A549 (cell line): ENCODE measurements at regions not wholly inside any gene's neighbourhood (a gene's known extent, or its start where the extent isn't known, plus 50 kb on each side); places are given as distances from the start of the nearest gene placed in this dataset.

Experiments
- ATAC-seq, 2 experiments: fragments of 200-7000 bp in 1 of 2; fragments of >200 bp in 1 of 2; cut with Nextera tagmentation in 1 of 2; cut with Tn5 transposase in 1 of 2; 3 replicates each; pipeline versions ENCODE4 v1.8.0 to v1.9.1; 2018 to 2020; ENCODE audit warnings: mild to moderate bottlenecking in 1 of 2, moderate library complexity in 1 of 2
- CTCF ChIA-PET: fragments of 300-600 bp; sonication (Branson Sonifier 250); formaldehyde crosslinking; extraction: SDS; loops from one replicate; lab custom pipeline; 2021; ENCODE audit warnings: antibody characterized with exemption, inconsistent platforms; lab: Yijun Ruan, JAX
- POLR2A ChIA-PET: fragments of 350-600 bp; formaldehyde crosslinking; extraction: SDS; loops from one replicate; lab custom pipeline; 2021; ENCODE audit warnings: antibody characterized with exemption, inconsistent platforms; lab: Yijun Ruan, JAX
- DNase-seq, 2 experiments: peaks; one replicate each; pipeline versions ENCODE4 v3.0.0 to v3.0.0-alpha.2; 2011 to 2016; ENCODE audit warnings: low read depth in 1 of 2, low spot score in 1 of 2
- FAIRE-seq: peaks from 2 replicates; lab custom pipeline; 2011; peaks lifted over from hg19 to GRCh38; lab: Jason Lieb, UNC
- H3K27ac ChIP-seq, 2 experiments: fragments of >200 bp; sonication (Bioruptor Twin); formaldehyde crosslinking; 3 replicates each; pipeline ENCODE4 v1.5.1; 2016 to 2017
- H3K4me1 ChIP-seq: fragments of >200 bp; sonication (Bioruptor Twin); formaldehyde crosslinking; 3 replicates; pipeline ENCODE4 v1.6.1; 2016
- H3K4me2 ChIP-seq: fragments of >200 bp; sonication (Bioruptor Twin); formaldehyde crosslinking; 3 replicates; pipeline ENCODE4 v1.6.1; 2016
- H3K4me3 ChIP-seq: fragments of >200 bp; sonication (Bioruptor Twin); formaldehyde crosslinking; 3 replicates; pipeline ENCODE4 v1.5.1; 2016
- H3K9me3 ChIP-seq: fragments of >200 bp; sonication (Bioruptor Twin); formaldehyde crosslinking; 3 replicates; pipeline ENCODE4 v1.6.1; 2016
- CBX2 ChIP-seq: fragments of 200-600 bp; sonication (generic); IDR thresholded peaks from 2 replicates; pipeline ENCODE4 v1.6.1; 2016; ENCODE audit warnings: low read depth, mild to moderate bottlenecking, borderline replicate concordance
- CEBPB ChIP-seq, 2 experiments: fragments of >200 bp in 1 of 2; sonication (Bioruptor Twin) in 1 of 2; formaldehyde crosslinking in 1 of 2; IDR thresholded peaks; 2 replicates each; pipeline ENCODE4 v1.6.1; 2012 to 2016
- CTCF ChIP-seq: fragments of >200 bp; sonication (Bioruptor Twin); formaldehyde crosslinking; IDR thresholded peaks from 3 replicates; pipeline ENCODE4 v1.5.1; 2016
- E2F6 ChIP-seq: IDR thresholded peaks from 2 replicates; pipeline ENCODE4 v1.6.1; 2012; ENCODE audit warnings: low read depth, borderline replicate concordance
- EHF ChIP-seq: fragments of 250-450 bp; sonication (Bioruptor Pico); IDR thresholded peaks from 2 replicates; pipeline ENCODE4 v1.5.0; 2020; ENCODE audit warnings: mild to moderate bottlenecking
- FOSL2 ChIP-seq, 2 experiments: fragments of 450-650 bp in 1 of 2; fragments of >200 bp in 1 of 2; sonication (Bioruptor Twin) in 1 of 2; formaldehyde crosslinking; IDR thresholded peaks; 2 replicates each; pipeline versions ENCODE4 v1.5.0 to v1.6.1; 2016 to 2020; ENCODE audit warnings: mild to moderate bottlenecking in 1 of 2, moderate library complexity in 1 of 2
- GATA3 ChIP-seq: IDR thresholded peaks from 2 replicates; pipeline ENCODE4 v1.6.1; 2012; ENCODE audit warnings: borderline replicate concordance
- HDAC2 ChIP-seq: fragments of 200-600 bp; sonication (generic); IDR thresholded peaks from 2 replicates; pipeline ENCODE4 v1.6.1; 2016
- HES2 ChIP-seq: fragments of >200 bp; sonication (Bioruptor Twin); formaldehyde crosslinking; IDR thresholded peaks from 2 replicates; pipeline ENCODE4 v1.6.1; 2016
- HMGXB4 ChIP-seq: fragments of 250-450 bp; sonication (Bioruptor Pico); IDR thresholded peaks from 2 replicates; pipeline ENCODE4 v1.5.0; 2021; ENCODE audit warnings: mild to moderate bottlenecking, moderate library complexity, borderline replicate concordance
- HOXB5 ChIP-seq: fragments of 250-450 bp; sonication (Bioruptor Pico); IDR thresholded peaks from 2 replicates; pipeline ENCODE4 v1.5.0; 2020; ENCODE audit warnings: mild to moderate bottlenecking, moderate library complexity
- JUN ChIP-seq, 2 experiments: fragments of >200 bp; sonication (Bioruptor Twin); formaldehyde crosslinking; IDR thresholded peaks; 2 replicates in 1 of 2; 3 replicates in 1 of 2; pipeline ENCODE4 v1.6.1; 2016 to 2017
- KDM1A ChIP-seq: fragments of 200-600 bp; sonication (generic); IDR thresholded peaks from 2 replicates; pipeline ENCODE4 v1.6.1; 2016; ENCODE audit warnings: low read depth, mild to moderate bottlenecking
- MYC ChIP-seq: IDR thresholded peaks from 2 replicates; pipeline ENCODE4 v1.6.1; 2012; ENCODE audit warnings: mild to moderate bottlenecking, inconsistent platforms, low read length, improper control_type of control experiment, borderline replicate concordance
- NFE2L2 ChIP-seq: fragments of 150-350 bp; conservative IDR thresholded peaks from 2 replicates; pipeline ENCODE4 v1.6.1; 2014; ENCODE audit warnings: low read length
- SMC3 ChIP-seq: fragments of >200 bp; sonication (Bioruptor Twin); formaldehyde crosslinking; IDR thresholded peaks from 3 replicates; pipeline ENCODE4 v1.6.1; 2018; ENCODE audit warnings: inconsistent platforms
- TP53 ChIP-seq: fragments of 250-450 bp; sonication (Bioruptor Pico); IDR thresholded peaks from 2 replicates; pipeline ENCODE4 v1.5.0; 2021; ENCODE audit warnings: mild to moderate bottlenecking, moderate library complexity
- USF2 ChIP-seq: fragments of 450-650 bp; IDR thresholded peaks from 2 replicates; pipeline ENCODE4 v1.6.1; 2014; ENCODE audit warnings: antibody characterized with exemption
- ZSCAN20 ChIP-seq: fragments of 250-450 bp; sonication (Bioruptor Pico); IDR thresholded peaks from 2 replicates; pipeline ENCODE4 v1.8.0; 2022; ENCODE audit warnings: mild to moderate bottlenecking, moderate library complexity
- WGBS: methylation state at CpG from one replicate; pipeline ENCODE4 v1.1.6; 2017; ENCODE audit errors: missing lambda C conversion rate; 5-methylcytosine and 5-hydroxymethylcytosine counted together

GRCh38 chr11:130551388-130551787 is 102.9 kb downstream of the ADAMTS15 start:
- H3K4me2 ChIP-seq: no peak overlapping the region
- DNase-seq (no peak), FAIRE-seq (no peak), ATAC-seq (no peak)
- TF ChIP-seq HES2 (no peak), SMC3 (no peak), FOSL2 (IDR thresholded peaks at IDR 0.05) (no peak), FOSL2 (CRISPR knock-in tag; IDR thresholded peaks at IDR 0.05) (no peak), TP53 (CRISPR knock-in tag) (no peak), CTCF (no peak), CEBPB (IDR thresholded peaks at IDR 0.05) (no peak), ZSCAN20 (CRISPR knock-in tag) (no peak)
- ChIA-PET POLR2A (no interaction called here), CTCF (no interaction called here)
- H3K4me1 ChIP-seq: no peaks in the 10 kb centered on the region
- H3K4me3 ChIP-seq: no peak overlapping the region
- no peak overlapping the region for H3K27ac ChIP-seq
- WGBS: 81% methylated on average over 5 of the region's 5 CpGs
- no peaks in the 10 kb centered on the region for H3K9me3 ChIP-seq

GRCh38 chr11:130553306-130553705 is 104.9 kb downstream of the ADAMTS15 start:
- TF ChIP-seq NFE2L2: no peak
- TF ChIP-seq CEBPB (IDR thresholded peaks at IDR 0.05): no peak
- no peak for TF ChIP-seq E2F6
- TF ChIP-seq MYC: no peak
- TF ChIP-seq KDM1A: no peak
- TF ChIP-seq JUN (IDR thresholded peaks at IDR 0.05): no peak
- no peak for TF ChIP-seq EHF
- no peak for TF ChIP-seq ZSCAN20 (CRISPR knock-in tag)
- TF ChIP-seq GATA3: no peak
- TF ChIP-seq HMGXB4: no peak
- TF ChIP-seq CBX2: no peak
- TF ChIP-seq HOXB5 (CRISPR knock-in tag): no peak
- TF ChIP-seq CTCF: no peak
- no peak for TF ChIP-seq HDAC2
- no peak for TF ChIP-seq USF2
- no peak overlapping the region for H3K4me2 ChIP-seq
- no peak overlapping the region for H3K27ac ChIP-seq
- ATAC-seq: no peak
- WGBS: 92% methylated on average over 1 of the region's 1 CpG
- no peak for FAIRE-seq
- DNase-seq: no peak
- H3K9me3 ChIP-seq: no peaks in the 10 kb centered on the region
- ChIA-PET CTCF (no interaction called here), POLR2A (no interaction called here)
- no peak overlapping the region for H3K4me3 ChIP-seq
- H3K4me1 ChIP-seq: no peaks in the 10 kb centered on the region
